GM12892 (cell line): ENCODE measurements at regions not wholly inside any gene's neighbourhood (a gene's known extent, or its start where the extent isn't known, plus 50 kb on each side); places are given as distances from the start of the nearest gene placed in this dataset.

Experiments used
- POLR2A ChIP-seq: IDR thresholded peaks from 2 replicates; pipeline ENCODE4 v1.6.1; 2011; ENCODE audit warnings: low read depth, low read length, control low read depth
- POLR2AphosphoS5 ChIP-seq: IDR thresholded peaks from 2 replicates; pipeline ENCODE4 v1.6.1; 2011; ENCODE audit warnings: low read depth, low read length, control low read depth

DNA sequence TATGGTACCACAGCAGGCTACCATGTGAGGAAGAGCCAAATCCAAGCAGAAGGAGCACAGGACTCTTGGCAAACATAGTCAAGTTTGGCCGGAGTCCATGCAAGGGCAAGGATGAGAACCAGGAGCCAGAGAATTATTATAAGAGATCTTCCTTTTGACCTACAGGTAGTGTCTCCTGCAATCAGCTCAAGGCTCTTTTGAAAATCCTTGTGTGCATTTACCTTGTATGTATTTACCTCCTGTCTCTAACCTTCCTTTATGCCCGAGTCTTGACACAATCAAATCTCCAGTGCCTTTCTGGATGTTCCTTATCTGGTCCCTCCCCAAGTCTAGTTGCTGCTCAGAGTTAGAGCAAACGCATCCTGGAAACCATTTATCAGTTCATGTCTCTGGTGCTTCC is 855.0 kb upstream of the CELF4 start:
- TF ChIP-seq POLR2A (no peak), POLR2AphosphoS5 (no peak)
